GM12872 (cell line): ENCODE measurements at regions not wholly inside any gene's neighbourhood (a gene's known extent, or its start where the extent isn't known, plus 50 kb on each side); places are given as distances from the start of the nearest gene placed in this dataset.

ENCODE experiments used
- CTCF ChIP-seq: IDR thresholded peaks from 3 replicates; pipeline ENCODE4 v1.5.1; 2011; ENCODE audit warnings: low read depth, mild to moderate bottlenecking, low read length, moderate library complexity; ENCODE audit not compliant: insufficient read depth

GRCh38 chr13:47545201-47546024 lies 455.7 kb downstream of the SUCLA2 start:
- no peak for TF ChIP-seq CTCF

GRCh38 chr13:47539317-47539716 lies 461.8 kb downstream of the SUCLA2 start:
- no peak for TF ChIP-seq CTCF

- no peak for TF ChIP-seq CTCF
These were observed 477.3 kb downstream of the SUCLA2 start for GRCh38 chr13:47523771-47524170.

GRCh38 chr13:47521890-47522487 lies 479.1 kb downstream of the SUCLA2 start:
- TF ChIP-seq CTCF: no peak

- no peak for TF ChIP-seq CTCF
These were observed 481.4 kb downstream of the SUCLA2 start for GRCh38 chr13:47519626-47520025.

- TF ChIP-seq CTCF: no peak
These were observed 482.5 kb downstream of the SUCLA2 start for GRCh38 chr13:47518530-47518929.

GRCh38 chr13:47511647-47512046 lies 489.4 kb downstream of the SUCLA2 start:
- no peak for TF ChIP-seq CTCF
